GM23338 (cell line): ENCODE measurements at regions not wholly inside any gene's neighbourhood (a gene's known extent, or its start where the extent isn't known, plus 50 kb on each side); places are given as distances from the start of the nearest gene placed in this dataset.

Experiments used
- ATAC-seq: fragments of 200-7000 bp; cut with Tn5 transposase; 3 replicates; pipeline ENCODE4 v1.9.1; 2020
- DNase-seq: peaks from one replicate; pipeline ENCODE4 v3.0.0-alpha.2; 2015; ENCODE audit warnings: low spot score
- H2AFZ ChIP-seq: fragments of 200-600 bp; sonication (generic); 2 replicates; pipeline ENCODE4 v1.8.0; 2016; ENCODE audit warnings: antibody characterized with exemption, mild to moderate bottlenecking, moderate library complexity
- H3F3A ChIP-seq: fragments of 200-600 bp; sonication (generic); replicated peaks from 2 replicates; pipeline ENCODE4 v1.8.0; 2017; ENCODE audit warnings: antibody characterized with exemption, mixed run types, low read depth
- H3K27ac ChIP-seq: fragments of 200-600 bp; sonication (generic); 2 replicates; pipeline ENCODE4 v1.6.1; 2016; ENCODE audit warnings: low read depth
- H3K27me3 ChIP-seq: fragments of 200-600 bp; sonication (generic); 2 replicates; pipeline ENCODE4 v1.8.0; 2016; ENCODE audit warnings: mild to moderate bottlenecking, mixed run types, moderate library complexity; ENCODE audit not compliant: insufficient read depth
- H3K36me3 ChIP-seq: fragments of 200-600 bp; sonication (generic); 2 replicates; pipeline ENCODE4 v1.8.0; 2016; ENCODE audit warnings: mild to moderate bottlenecking; ENCODE audit not compliant: insufficient read depth
- H3K4me1 ChIP-seq: fragments of 200-600 bp; sonication (generic); 2 replicates; pipeline ENCODE4 v1.8.0; 2016; ENCODE audit warnings: mild to moderate bottlenecking, moderate library complexity; ENCODE audit not compliant: insufficient read depth
- H3K4me2 ChIP-seq: fragments of 200-600 bp; sonication (generic); 2 replicates; pipeline ENCODE4 v1.7.1; 2017; ENCODE audit warnings: mixed run types
- H3K4me3 ChIP-seq: fragments of 200-600 bp; sonication (generic); 2 replicates; pipeline ENCODE4 v1.6.1; 2016; ENCODE audit warnings: mixed run types
- H3K79me2 ChIP-seq: fragments of 200-600 bp; sonication (generic); replicated peaks from 2 replicates; pipeline ENCODE4 v1.8.0; 2017; ENCODE audit warnings: mild to moderate bottlenecking; ENCODE audit not compliant: insufficient read depth
- H3K9me2 ChIP-seq: fragments of 200-600 bp; sonication (generic); 2 replicates; pipeline ENCODE4 v1.8.0; 2017; ENCODE audit not compliant: insufficient read depth
- H4K20me1 ChIP-seq: fragments of 200-600 bp; sonication (generic); replicated peaks from 2 replicates; pipeline ENCODE4 v1.8.0; 2017; ENCODE audit warnings: mild to moderate bottlenecking; ENCODE audit not compliant: insufficient read depth
- H3K27ac Mint-ChIP-seq: 2 replicates; pipeline ENCODE4 v1.8.0; 2020; ENCODE audit warnings: inconsistent platforms, mild to moderate bottlenecking, moderate library complexity, mixed read lengths
- H3K27me3 Mint-ChIP-seq: 3 replicates; pipeline ENCODE4 v1.8.0; 2022; ENCODE audit warnings: low read depth, mild to moderate bottlenecking, moderate library complexity, mixed read lengths, inconsistent platforms; ENCODE audit not compliant: insufficient read depth, poor library complexity
- H3K36me3 Mint-ChIP-seq: 3 replicates; pipeline ENCODE4 v1.8.0; 2021; ENCODE audit warnings: low read depth, mild to moderate bottlenecking, inconsistent platforms, moderate library complexity, mixed read lengths
- H3K4me1 Mint-ChIP-seq: 3 replicates; pipeline ENCODE4 v1.8.0; 2020; ENCODE audit warnings: mild to moderate bottlenecking, inconsistent platforms, mixed read lengths
- H3K4me3 Mint-ChIP-seq: 3 replicates; pipeline ENCODE4 v1.8.0; 2021; ENCODE audit warnings: moderate library complexity, mild to moderate bottlenecking, inconsistent platforms, mixed read lengths
- H3K9me3 Mint-ChIP-seq: 3 replicates; pipeline ENCODE4 v1.8.0; 2020; ENCODE audit warnings: moderate library complexity, mild to moderate bottlenecking, inconsistent platforms, mixed read lengths
- CREB1 ChIP-seq: fragments of 250-450 bp; sonication (Bioruptor Pico); IDR thresholded peaks from 2 replicates; pipeline ENCODE4 v1.5.0; 2020; ENCODE audit warnings: low read depth, mild to moderate bottlenecking, moderate library complexity
- ETS1 ChIP-seq: IDR thresholded peaks from 2 replicates; pipeline ENCODE4 v1.6.1; 2016; ENCODE audit warnings: antibody characterized with exemption
- EZH2 ChIP-seq: fragments of 200-600 bp; sonication (generic); IDR thresholded peaks from one replicate; pipeline ENCODE4 v1.8.0; 2017; ENCODE audit warnings: antibody characterized with exemption, mild to moderate bottlenecking, low read depth; ENCODE audit not compliant: unreplicated experiment
- EZH2phosphoT487 ChIP-seq: fragments of 200-600 bp; sonication (generic); IDR thresholded peaks from one replicate; pipeline ENCODE4 v1.8.1; 2018; ENCODE audit warnings: antibody characterized with exemption; ENCODE audit not compliant: unreplicated experiment
- JUNB ChIP-seq: IDR thresholded peaks from one replicate; pipeline ENCODE4 v1.6.1; 2016; ENCODE audit warnings: antibody characterized with exemption; ENCODE audit not compliant: unreplicated experiment
- NANOG ChIP-seq: IDR thresholded peaks from 2 replicates; pipeline ENCODE4 v1.6.1; 2016; ENCODE audit warnings: antibody characterized with exemption, borderline replicate concordance
- POLR2AphosphoS5 ChIP-seq: IDR thresholded peaks from 2 replicates; pipeline ENCODE4 v1.6.1; 2016; ENCODE audit warnings: antibody characterized with exemption, low read depth
- STAT1 ChIP-seq: IDR thresholded peaks from one replicate; pipeline ENCODE4 v1.6.1; 2016; ENCODE audit warnings: antibody characterized with exemption; ENCODE audit not compliant: unreplicated experiment
- ZNF114 ChIP-seq: fragments of 250-450 bp; sonication (Bioruptor Pico); IDR thresholded peaks from 2 replicates; pipeline ENCODE4 v1.5.0; 2020; ENCODE audit warnings: mild to moderate bottlenecking, moderate library complexity
- ZNF331 ChIP-seq: fragments of 250-450 bp; sonication (Bioruptor Pico); IDR thresholded peaks from 2 replicates; pipeline ENCODE4 v1.5.0; 2020; ENCODE audit warnings: low read depth, mild to moderate bottlenecking, moderate library complexity
- ZNF462 ChIP-seq: fragments of 250-450 bp; sonication (Bioruptor Pico); IDR thresholded peaks from 2 replicates; pipeline ENCODE4 v1.5.0; 2020; ENCODE audit warnings: mild to moderate bottlenecking, moderate library complexity
- TF ChIP-seq, protein P1 (sequence below): IDR thresholded peaks from one replicate; pipeline ENCODE4 v1.6.1; 2018; ENCODE audit warnings: antibody characterized with exemption; ENCODE audit not compliant: unreplicated experiment
- TF ChIP-seq, protein P2 (sequence below), 2 experiments: fragments of 200-600 bp in 1 of 2; sonication (generic) in 1 of 2; conservative IDR thresholded peaks; 2 replicates each; pipeline versions ENCODE4 v1.5.1 to v1.6.1; 2016 to 2017; ENCODE audit warnings: antibody characterized with exemption in 2 of 2, low read depth in 2 of 2, mild to moderate bottlenecking in 2 of 2, moderate library complexity in 1 of 2

DNA sequence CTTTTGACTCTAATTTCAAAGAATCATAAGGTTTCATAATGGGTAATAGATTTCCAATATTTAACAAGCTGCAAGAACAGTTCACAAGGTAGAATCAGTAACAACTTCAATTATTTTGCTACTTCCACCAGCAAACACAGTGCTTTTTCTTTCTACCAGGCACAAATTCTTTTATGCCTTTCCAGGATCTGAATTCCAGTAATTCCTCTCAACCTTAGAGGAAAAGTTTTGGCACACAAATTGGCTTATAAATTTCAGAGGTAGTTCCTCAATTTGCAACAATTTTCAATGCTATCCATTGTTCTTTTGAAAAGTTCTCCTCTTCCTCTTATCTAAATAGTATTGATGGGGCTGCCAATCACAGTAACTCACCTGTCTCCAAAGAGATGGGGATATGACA lies 665.4 kb upstream of the PHF14 start:
- TF ChIP-seq ZNF331 (CRISPR knock-in tag) (no peak), EZH2phosphoT487 (no peak), ZNF462 (CRISPR knock-in tag) (no peak), EZH2 (no peak), STAT1 (no peak), NANOG (no peak), ZNF114 (CRISPR knock-in tag) (no peak), JUNB (no peak), CREB1 (CRISPR knock-in tag) (no peak), ETS1 (no peak), POLR2AphosphoS5 (no peak)
- TF ChIP-seq, protein P1, sequence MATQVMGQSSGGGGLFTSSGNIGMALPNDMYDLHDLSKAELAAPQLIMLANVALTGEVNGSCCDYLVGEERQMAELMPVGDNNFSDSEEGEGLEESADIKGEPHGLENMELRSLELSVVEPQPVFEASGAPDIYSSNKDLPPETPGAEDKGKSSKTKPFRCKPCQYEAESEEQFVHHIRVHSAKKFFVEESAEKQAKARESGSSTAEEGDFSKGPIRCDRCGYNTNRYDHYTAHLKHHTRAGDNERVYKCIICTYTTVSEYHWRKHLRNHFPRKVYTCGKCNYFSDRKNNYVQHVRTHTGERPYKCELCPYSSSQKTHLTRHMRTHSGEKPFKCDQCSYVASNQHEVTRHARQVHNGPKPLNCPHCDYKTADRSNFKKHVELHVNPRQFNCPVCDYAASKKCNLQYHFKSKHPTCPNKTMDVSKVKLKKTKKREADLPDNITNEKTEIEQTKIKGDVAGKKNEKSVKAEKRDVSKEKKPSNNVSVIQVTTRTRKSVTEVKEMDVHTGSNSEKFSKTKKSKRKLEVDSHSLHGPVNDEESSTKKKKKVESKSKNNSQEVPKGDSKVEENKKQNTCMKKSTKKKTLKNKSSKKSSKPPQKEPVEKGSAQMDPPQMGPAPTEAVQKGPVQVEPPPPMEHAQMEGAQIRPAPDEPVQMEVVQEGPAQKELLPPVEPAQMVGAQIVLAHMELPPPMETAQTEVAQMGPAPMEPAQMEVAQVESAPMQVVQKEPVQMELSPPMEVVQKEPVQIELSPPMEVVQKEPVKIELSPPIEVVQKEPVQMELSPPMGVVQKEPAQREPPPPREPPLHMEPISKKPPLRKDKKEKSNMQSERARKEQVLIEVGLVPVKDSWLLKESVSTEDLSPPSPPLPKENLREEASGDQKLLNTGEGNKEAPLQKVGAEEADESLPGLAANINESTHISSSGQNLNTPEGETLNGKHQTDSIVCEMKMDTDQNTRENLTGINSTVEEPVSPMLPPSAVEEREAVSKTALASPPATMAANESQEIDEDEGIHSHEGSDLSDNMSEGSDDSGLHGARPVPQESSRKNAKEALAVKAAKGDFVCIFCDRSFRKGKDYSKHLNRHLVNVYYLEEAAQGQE: no peak
- TF ChIP-seq, protein P2, sequence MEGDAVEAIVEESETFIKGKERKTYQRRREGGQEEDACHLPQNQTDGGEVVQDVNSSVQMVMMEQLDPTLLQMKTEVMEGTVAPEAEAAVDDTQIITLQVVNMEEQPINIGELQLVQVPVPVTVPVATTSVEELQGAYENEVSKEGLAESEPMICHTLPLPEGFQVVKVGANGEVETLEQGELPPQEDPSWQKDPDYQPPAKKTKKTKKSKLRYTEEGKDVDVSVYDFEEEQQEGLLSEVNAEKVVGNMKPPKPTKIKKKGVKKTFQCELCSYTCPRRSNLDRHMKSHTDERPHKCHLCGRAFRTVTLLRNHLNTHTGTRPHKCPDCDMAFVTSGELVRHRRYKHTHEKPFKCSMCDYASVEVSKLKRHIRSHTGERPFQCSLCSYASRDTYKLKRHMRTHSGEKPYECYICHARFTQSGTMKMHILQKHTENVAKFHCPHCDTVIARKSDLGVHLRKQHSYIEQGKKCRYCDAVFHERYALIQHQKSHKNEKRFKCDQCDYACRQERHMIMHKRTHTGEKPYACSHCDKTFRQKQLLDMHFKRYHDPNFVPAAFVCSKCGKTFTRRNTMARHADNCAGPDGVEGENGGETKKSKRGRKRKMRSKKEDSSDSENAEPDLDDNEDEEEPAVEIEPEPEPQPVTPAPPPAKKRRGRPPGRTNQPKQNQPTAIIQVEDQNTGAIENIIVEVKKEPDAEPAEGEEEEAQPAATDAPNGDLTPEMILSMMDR (conservative IDR thresholded peaks at IDR 0.05; ENCODE audit: low read depth in 2 of 2): no peak
- ATAC-seq: no peak
- H3K4me3 ChIP-seq: no peak overlapping the region
- H3K4me1 ChIP-seq: no peaks in the 10 kb centered on the region
- H2AFZ ChIP-seq: no peak overlapping the region
- no peak overlapping the region for H3K27ac ChIP-seq
- H4K20me1 ChIP-seq: no peaks in the 10 kb centered on the region
- H3K4me3 Mint-ChIP-seq: no peak overlapping the region
- H3K36me3 ChIP-seq: no peaks in the 10 kb centered on the region
- H3K27me3 Mint-ChIP-seq: peaks cover 1% of the 10 kb centered on the region
- H3K4me2 ChIP-seq: no peak overlapping the region
- no peak for DNase-seq
- H3K27me3 ChIP-seq: no peaks in the 10 kb centered on the region
- H3K27ac Mint-ChIP-seq: no peak overlapping the region
- H3K36me3 Mint-ChIP-seq: no peaks in the 10 kb centered on the region
- no peaks in the 10 kb centered on the region for H3K79me2 ChIP-seq
- H3F3A ChIP-seq: no peaks in the 10 kb centered on the region
- H3K9me3 Mint-ChIP-seq: peaks cover 3% of the 10 kb centered on the region; the same call in 1 of the 3 replicates
- no peaks in the 10 kb centered on the region for H3K9me2 ChIP-seq
- H3K4me1 Mint-ChIP-seq: no peaks in the 10 kb centered on the region
